ENCODE measurements at regions not wholly inside any gene's neighbourhood (a gene's known extent, or its start where the extent isn't known, plus 50 kb on each side); places are given as distances from the start of the nearest gene placed in this dataset.
"Not testable (repeated sequence)": the region's sequence is repeated elsewhere in the genome, so short reads cannot be mapped to it uniquely, and the experiment has no call there.

GRCh38 chr9:20243841-20244240 is 378.5 kb downstream of the MLLT3 start:
- DNase-seq (ENCODE audit: extremely low read depth in 1 of 11, low read depth in 9 of 11, low spot score in 4 of 11): peak in 1 of 11 donors; percentile 20

- no peak for DNase-seq (ENCODE audit: extremely low read depth in 1 of 11, low read depth in 9 of 11, low spot score in 4 of 11)
These were observed 379.6 kb downstream of the MLLT3 start for GRCh38 chr9:20242510-20243189.

- no peak for DNase-seq (ENCODE audit: extremely low read depth in 1 of 11, low read depth in 9 of 11, low spot score in 4 of 11)
These were observed 381.8 kb downstream of the MLLT3 start for GRCh38 chr9:20240498-20240897.

- no peak for DNase-seq (ENCODE audit: extremely low read depth in 1 of 11, low read depth in 9 of 11, low spot score in 4 of 11)
These were observed 383.4 kb downstream of the MLLT3 start for GRCh38 chr9:20238921-20239320.

GRCh38 chr9:20237686-20238085 is 384.6 kb downstream of the MLLT3 start:
- DNase-seq (ENCODE audit: extremely low read depth in 1 of 11, low read depth in 9 of 11, low spot score in 4 of 11): no peak

GRCh38 chr9:20236676-20237075 is 385.6 kb downstream of the MLLT3 start:
- DNase-seq (ENCODE audit: extremely low read depth in 1 of 11, low read depth in 9 of 11, low spot score in 4 of 11): no peak

GRCh38 chr9:20235206-20235605 is 387.1 kb downstream of the MLLT3 start:
- not testable (repeated sequence) for DNase-seq (ENCODE audit: extremely low read depth in 1 of 11, low read depth in 9 of 11, low spot score in 4 of 11)

- DNase-seq (ENCODE audit: extremely low read depth in 1 of 11, low read depth in 9 of 11, low spot score in 4 of 11): no peak
These were observed 394.2 kb downstream of the MLLT3 start for GRCh38 chr9:20228096-20228495.

GRCh38 chr9:20227166-20227874 is 395.0 kb downstream of the MLLT3 start:
- DNase-seq (ENCODE audit: extremely low read depth in 1 of 11, low read depth in 9 of 11, low spot score in 4 of 11): no peak

GRCh38 chr9:20226345-20226744 is 396.0 kb downstream of the MLLT3 start:
- no peak for DNase-seq (ENCODE audit: extremely low read depth in 1 of 11, low read depth in 9 of 11, low spot score in 4 of 11)

- no peak for DNase-seq (ENCODE audit: extremely low read depth in 1 of 11, low read depth in 9 of 11, low spot score in 4 of 11)
These were observed 396.5 kb downstream of the MLLT3 start for GRCh38 chr9:20225826-20226225.

GRCh38 chr9:20224756-20225155 is 397.5 kb downstream of the MLLT3 start:
- DNase-seq (ENCODE audit: extremely low read depth in 1 of 11, low read depth in 9 of 11, low spot score in 4 of 11): no peak

GRCh38 chr9:20220286-20220685 is 402.0 kb downstream of the MLLT3 start:
- no peak for DNase-seq (ENCODE audit: extremely low read depth in 1 of 11, low read depth in 9 of 11, low spot score in 4 of 11)

- DNase-seq (ENCODE audit: extremely low read depth in 1 of 11, low read depth in 9 of 11, low spot score in 4 of 11): no peak
These were observed 402.9 kb downstream of the MLLT3 start for GRCh38 chr9:20219437-20219836.

GRCh38 chr9:20217596-20217995 is 404.7 kb downstream of the MLLT3 start:
- DNase-seq (ENCODE audit: extremely low read depth in 1 of 11, low read depth in 9 of 11, low spot score in 4 of 11): no peak

GRCh38 chr9:20216438-20216837 is 405.9 kb downstream of the MLLT3 start:
- DNase-seq (ENCODE audit: extremely low read depth in 1 of 11, low read depth in 9 of 11, low spot score in 4 of 11): no peak

GRCh38 chr9:20215552-20215951 is 406.7 kb downstream of the MLLT3 start:
- no peak for DNase-seq (ENCODE audit: extremely low read depth in 1 of 11, low read depth in 9 of 11, low spot score in 4 of 11)

- no peak for DNase-seq (ENCODE audit: extremely low read depth in 1 of 11, low read depth in 9 of 11, low spot score in 4 of 11)
These were observed 409.5 kb downstream of the MLLT3 start for GRCh38 chr9:20212806-20213205.

- DNase-seq (ENCODE audit: extremely low read depth in 1 of 11, low read depth in 9 of 11, low spot score in 4 of 11): no peak
These were observed 412.6 kb downstream of the MLLT3 start for GRCh38 chr9:20209391-20210340.

GRCh38 chr9:20208961-20209371 is 413.3 kb downstream of the MLLT3 start:
- DNase-seq (ENCODE audit: extremely low read depth in 1 of 11, low read depth in 9 of 11, low spot score in 4 of 11): no peak

Measured in renal cortex interstitium (tissue), 11 donors.